Psoas muscle (tissue), 7 donors: ENCODE measurements at regions not wholly inside any gene's neighbourhood (a gene's known extent, or its start where the extent isn't known, plus 50 kb on each side); places are given as distances from the start of the nearest gene placed in this dataset.

Experiments used
- ATAC-seq, 4 donors: fragments of 200-7000 bp; cut with Tn5 transposase; one replicate each; pipeline ENCODE4 v1.9.1; 2020; ENCODE audit warnings: moderate library complexity in 3 of 4, mild to moderate bottlenecking in 2 of 4
- DNase-seq, 2 donors: peaks; one replicate each; pipeline ENCODE4 v3.0.0-alpha.2; 2020
- H3K27ac ChIP-seq: fragments of 200-600 bp; one replicate; pipeline ENCODE4 v1.8.0; 2022
- H3K27me3 ChIP-seq, 3 donors: fragments of 200-600 bp in 1 of 3; one replicate each; pipeline versions ENCODE4 v1.6.1 to v1.8.0; 2013 to 2022; ENCODE audit warnings: low read length in 2 of 3, mild to moderate bottlenecking in 2 of 3, moderate library complexity in 1 of 3; ENCODE audit not compliant: insufficient read depth in 3 of 3
- H3K36me3 ChIP-seq, 2 donors: fragments of 200-600 bp in 1 of 2; one replicate each; pipeline versions ENCODE4 v1.6.1 to v1.8.0; 2013 to 2022; ENCODE audit warnings: low read depth in 1 of 2, mild to moderate bottlenecking in 1 of 2, moderate library complexity in 1 of 2; ENCODE audit not compliant: insufficient read depth in 1 of 2
- H3K4me1 ChIP-seq: fragments of 200-600 bp; one replicate; pipeline ENCODE4 v1.8.0; 2022
- H3K4me3 ChIP-seq: fragments of 200-600 bp; one replicate; pipeline ENCODE4 v1.8.0; 2022; ENCODE audit warnings: mild to moderate bottlenecking
- H3K9me3 ChIP-seq: fragments of 200-600 bp; one replicate; pipeline ENCODE4 v1.8.0; 2022
- CTCF ChIP-seq: fragments of 200-600 bp; IDR thresholded peaks from one replicate; pipeline ENCODE4 v1.8.0; 2022; ENCODE audit warnings: antibody characterized with exemption
- whole genome bisulfite sequencing, 3 donors: extraction: QIAGEN DNeasy Blood & Tissue Kit; methylation state at CpG; one replicate each; pipeline versions ENCODE4 v1.1.6 to v1.1.7; 2013; 5-methylcytosine and 5-hydroxymethylcytosine counted together
- intact Hi-C, 2 donors: fragments of 100-400 bp; cut with DNase I; formaldehyde crosslinking; loops; one replicate each; pipeline versions ENCODE4 v1.11.0 to v1.14.2; 2022
- donor health status: healthy with polysubstance abuse.
- donor health status: DM: no; HTN: no; CAD: no; lungs with moderate emphysema.
- donor health status: Bipolar disorder and iron deficiency.
- donor health status: healthy.
- donor health status: DM: yes; HTN: yes; CAD: no.
- donor health status: DM: no; HTN: no; CAD: no.
- donor health status: DM: yes; HTN: yes; CAD: no.

GRCh38 chr2:176552501-176553135 is 283.4 kb downstream of the MTX2 start:
- 27 to 40% (median 32%) methylated on average over 1 of the region's 1 CpG for WGBS, 3 donors
- no peaks in the 10 kb centered on the region for H3K36me3 ChIP-seq
- ATAC-seq (peak in 3 of 4 donors; percentile 30 to 39 (median 33)), DNase-seq (no peak)
- peaks cover 0 to 4% (median 0%) of the 10 kb centered on the region in 3 donors for H3K27me3 ChIP-seq
- H3K4me3 ChIP-seq, result no peak overlapping the region
- no peak for TF ChIP-seq CTCF
- H3K9me3 ChIP-seq, result no peaks in the 10 kb centered on the region
- H3K27ac ChIP-seq, result no peak overlapping the region
- peaks cover 12% of the 10 kb centered on the region for H3K4me1 ChIP-seq
- intact Hi-C loops, result loop anchor here (5.0 to 10.0 kb wide), 4 partner anchors 85 to 425 kb away; partner anchors contain the start of gene HOXD8 (in 1 of the 2)

- ATAC-seq, result peak; percentile 79 to 96 (median 91)
- peak; percentile 50 to 73 for DNase-seq
- Histone ChIP-seq H3K4me1 (peaks cover 12% of the 10 kb centered on the region), H3K36me3 (no peaks in the 10 kb centered on the region), H3K27ac (peak overlapping the region; percentile 57), H3K4me3 (peak overlapping the region; percentile 74), H3K9me3 (no peaks in the 10 kb centered on the region), H3K27me3 (peaks cover 0 to 3% (median 0%) of the 10 kb centered on the region in 3 donors)
- no peak for TF ChIP-seq CTCF
- 0 to 1% (median 0%) methylated on average over 16 of the region's 16 CpGs for WGBS, 3 donors
- intact Hi-C loops, result loop anchor here (2.0 to 10.0 kb wide), 5 partner anchors 84 to 426 kb away; partner anchors contain the start of gene HOXD8 (in 1 of the 2)
These were observed 284.5 kb downstream of the MTX2 start for GRCh38 chr2:176553685-176554100.

GRCh38 chr2:176554101-176555048 is 285.1 kb downstream of the MTX2 start:
- peak overlapping the region; percentile 74 for H3K4me3 ChIP-seq
- WGBS, 3 donors, result 9 to 11% (median 10%) methylated on average over 17 of the region's 17 CpGs
- no peaks in the 10 kb centered on the region for H3K36me3 ChIP-seq
- intact Hi-C loops, result loop anchor here (2.0 to 10.0 kb wide), 5 partner anchors 83 to 427 kb away; partner anchors contain the start of gene HOXD8 (in 1 of the 2)
- ATAC-seq, result peak; percentile 61 to 91 (median 84)
- H3K27me3 ChIP-seq, result no peaks in the 10 kb centered on the region
- peak; percentile 82 for TF ChIP-seq CTCF
- peak overlapping the region; percentile 57 for H3K27ac ChIP-seq
- no peaks in the 10 kb centered on the region for H3K9me3 ChIP-seq
- peaks cover 12% of the 10 kb centered on the region for H3K4me1 ChIP-seq
- no peak for DNase-seq

- intact Hi-C loops, result loop anchor here (2.0 to 10.0 kb wide), 2 partner anchors 100 kb away; no protein-coding TSS in a partner anchor
- H3K9me3 ChIP-seq, result no peaks in the 10 kb centered on the region
- 75 to 83% (median 79%) methylated on average over 5 of the region's 5 CpGs for WGBS, 3 donors
- H3K4me3 ChIP-seq, result no peak overlapping the region
- DNase-seq (no peak), ATAC-seq (no peak)
- TF ChIP-seq CTCF, result no peak
- H3K27ac ChIP-seq, result no peak overlapping the region
- H3K36me3 ChIP-seq, result no peaks in the 10 kb centered on the region
- H3K27me3 ChIP-seq, result no peaks in the 10 kb centered on the region
- H3K4me1 ChIP-seq, result peaks cover 12% of the 10 kb centered on the region
These were observed 285.9 kb downstream of the MTX2 start for GRCh38 chr2:176555112-176555511.
